Mesenchymal stem cell (in vitro differentiated cells and primary cell): ENCODE measurements at regions not wholly inside any gene's neighbourhood (a gene's known extent, or its start where the extent isn't known, plus 50 kb on each side); places are given as distances from the start of the nearest gene placed in this dataset.
"Not testable (repeated sequence)": the region's sequence is repeated elsewhere in the genome, so short reads cannot be mapped to it uniquely, and the experiment has no call there.

Source experiments
- DNase-seq: peaks from one replicate; pipeline ENCODE4 v3.0.0-alpha.2; 2013
- H2AFZ ChIP-seq: one replicate; pipeline ENCODE4 v1.6.1; 2013; ENCODE audit warnings: low read depth, mild to moderate bottlenecking, control low read depth, inconsistent platforms, low read length, moderate library complexity
- H2AK5ac ChIP-seq: 2 replicates; pipeline ENCODE4 v1.6.1; 2013; ENCODE audit warnings: low read length, moderate library complexity, mild to moderate bottlenecking, inconsistent platforms; ENCODE audit not compliant: severe bottlenecking
- H2BK120ac ChIP-seq: one replicate; pipeline ENCODE4 v1.6.1; 2013; ENCODE audit warnings: low read depth, mild to moderate bottlenecking, inconsistent platforms, low read length, moderate library complexity
- H2BK12ac ChIP-seq, 2 experiments: one replicate each; pipeline ENCODE4 v1.6.1; 2013; ENCODE audit warnings: inconsistent platforms in 2 of 2, low read length in 2 of 2, mild to moderate bottlenecking in 2 of 2, moderate library complexity in 2 of 2, control low read depth in 1 of 2
- H2BK15ac ChIP-seq: one replicate; pipeline ENCODE4 v1.6.1; 2013; ENCODE audit warnings: mild to moderate bottlenecking, low read depth, inconsistent platforms; ENCODE audit not compliant: poor library complexity, severe bottlenecking
- H2BK5ac ChIP-seq: 2 replicates; pipeline ENCODE4 v1.6.1; 2013; ENCODE audit warnings: low read depth, mild to moderate bottlenecking, low read length, control low read depth, inconsistent platforms; ENCODE audit not compliant: poor library complexity, severe bottlenecking
- H3K14ac ChIP-seq, 2 experiments: one replicate each; pipeline ENCODE4 v1.6.1; 2013; ENCODE audit warnings: inconsistent platforms in 2 of 2, low read length in 2 of 2, control low read depth in 1 of 2, mild to moderate bottlenecking in 1 of 2, moderate library complexity in 1 of 2
- H3K18ac ChIP-seq, 2 experiments: one replicate each; pipeline ENCODE4 v1.6.1; 2013; ENCODE audit warnings: inconsistent platforms in 2 of 2, low read length in 2 of 2, control low read depth in 1 of 2, low read depth in 1 of 2, mild to moderate bottlenecking in 1 of 2
- H3K23ac ChIP-seq, 2 experiments: one replicate each; pipeline ENCODE4 v1.6.1; 2013; ENCODE audit warnings: inconsistent platforms in 2 of 2, low read length in 2 of 2, mild to moderate bottlenecking in 2 of 2, moderate library complexity in 2 of 2, control low read depth in 1 of 2
- H3K27ac ChIP-seq: 2 replicates; pipeline ENCODE4 v1.5.1; 2013; ENCODE audit warnings: mild to moderate bottlenecking, moderate library complexity, low read length, control low read depth, inconsistent platforms; ENCODE audit not compliant: poor library complexity, severe bottlenecking
- H3K27me3 ChIP-seq, 2 experiments: 2 replicates each; pipeline versions ENCODE4 v1.6.1 to v1.7.0; 2013; ENCODE audit warnings: low read length in 2 of 2, mild to moderate bottlenecking in 2 of 2, moderate library complexity in 2 of 2, control low read depth in 1 of 2, inconsistent platforms in 1 of 2; ENCODE audit not compliant: control insufficient read depth in 1 of 2, insufficient read depth in 1 of 2
- H3K36me3 ChIP-seq, 2 experiments: 2 replicates each; pipeline versions ENCODE4 v1.6.1 to v1.7.0; 2013; ENCODE audit warnings: low read length in 2 of 2, control low read depth in 1 of 2, inconsistent platforms in 1 of 2, low read depth in 1 of 2, mild to moderate bottlenecking in 1 of 2; ENCODE audit not compliant: insufficient read depth in 2 of 2, control insufficient read depth in 1 of 2
- H3K4ac ChIP-seq, 2 experiments: one replicate each; pipeline ENCODE4 v1.6.1; 2013; ENCODE audit warnings: inconsistent platforms in 2 of 2, low read length in 2 of 2, mild to moderate bottlenecking in 2 of 2, moderate library complexity in 2 of 2, control low read depth in 1 of 2, low read depth in 1 of 2
- H3K4me1 ChIP-seq: 2 replicates; pipeline ENCODE4 v1.6.1; 2013; ENCODE audit warnings: low read depth, low read length, control low read depth; ENCODE audit not compliant: control insufficient read depth, insufficient read depth
- H3K4me2 ChIP-seq: 2 replicates; pipeline ENCODE4 v1.6.1; 2013; ENCODE audit warnings: low read length, mild to moderate bottlenecking, inconsistent platforms; ENCODE audit not compliant: poor library complexity, severe bottlenecking
- H3K4me3 ChIP-seq, 2 experiments: 2 replicates each; pipeline versions ENCODE4 v1.5.1 to v1.7.0; 2013; ENCODE audit warnings: low read length in 2 of 2, mild to moderate bottlenecking in 2 of 2, control low read depth in 1 of 2, low read depth in 1 of 2; ENCODE audit not compliant: insufficient read depth in 1 of 2
- H3K79me1 ChIP-seq: replicated peaks from 2 replicates; pipeline ENCODE4 v1.6.1; 2013; ENCODE audit warnings: mild to moderate bottlenecking, control low read depth, low read length, inconsistent platforms; ENCODE audit not compliant: poor library complexity, severe bottlenecking
- H3K9ac ChIP-seq: 2 replicates; pipeline ENCODE4 v1.7.0; 2013; ENCODE audit warnings: mild to moderate bottlenecking, low read length, moderate library complexity
- H3K9me3 ChIP-seq: 2 replicates; pipeline ENCODE4 v1.7.0; 2013; ENCODE audit warnings: mild to moderate bottlenecking, low read length; ENCODE audit not compliant: control insufficient read depth
- H4K8ac ChIP-seq: one replicate; pipeline ENCODE4 v1.6.1; 2013; ENCODE audit warnings: inconsistent platforms, mild to moderate bottlenecking, low read length, moderate library complexity
- H4K91ac ChIP-seq: one replicate; pipeline ENCODE4 v1.6.1; 2013; ENCODE audit warnings: mild to moderate bottlenecking, low read length, inconsistent platforms
- WGBS: methylation state at CpG from one replicate; pipeline ENCODE4 v1.1.7; 2013; ENCODE audit warnings: mixed read lengths; 5-methylcytosine and 5-hydroxymethylcytosine counted together

- not testable (repeated sequence) for H3K4me3 ChIP-seq, H2BK5ac ChIP-seq, H3K18ac ChIP-seq, H3K27ac ChIP-seq, H3K4ac ChIP-seq, H3K14ac ChIP-seq, H3K36me3 ChIP-seq, H2AFZ ChIP-seq, H3K79me1 ChIP-seq, H4K91ac ChIP-seq, H3K23ac ChIP-seq, H2BK120ac ChIP-seq, H3K9ac ChIP-seq, DNase-seq, H2BK15ac ChIP-seq, H3K4me2 ChIP-seq, H3K9me3 ChIP-seq, H2BK12ac ChIP-seq, H3K4me1 ChIP-seq, H4K8ac ChIP-seq, H2AK5ac ChIP-seq, H3K27me3 ChIP-seq
- no CpG with 5 or more reads among the region's 4 CpGs for WGBS
These were observed 81.7 kb upstream of the PDE1A start for GRCh38 chr2:182508583-182508982.

GRCh38 chr2:182509216-182509615 lies 82.4 kb upstream of the PDE1A start:
- no peak overlapping the region for H4K8ac ChIP-seq
- H2BK120ac ChIP-seq, result no peak overlapping the region
- H3K4ac ChIP-seq, result no peak overlapping the region
- H3K4me2 ChIP-seq, result no peak overlapping the region
- H3K27me3 ChIP-seq, result no peaks in the 10 kb centered on the region
- 64% methylated on average over 3 of the region's 3 CpGs for WGBS
- H3K4me3 ChIP-seq, result no peak overlapping the region
- H2AK5ac ChIP-seq, result no peak overlapping the region
- H3K23ac ChIP-seq, result no peak overlapping the region
- H3K9ac ChIP-seq, result no peak overlapping the region
- no peak overlapping the region for H2BK15ac ChIP-seq
- H2BK12ac ChIP-seq, result no peak overlapping the region
- H4K91ac ChIP-seq, result no peak overlapping the region
- H3K14ac ChIP-seq, result no peak overlapping the region
- peaks cover 1% of the 10 kb centered on the region for H3K9me3 ChIP-seq
- H3K27ac ChIP-seq, result no peak overlapping the region
- no peak overlapping the region for H2BK5ac ChIP-seq
- no peak overlapping the region for H2AFZ ChIP-seq
- no peak for DNase-seq
- no peaks in the 10 kb centered on the region for H3K79me1 ChIP-seq
- H3K36me3 ChIP-seq, result no peaks in the 10 kb centered on the region
- no peak overlapping the region for H3K18ac ChIP-seq
- no peaks in the 10 kb centered on the region for H3K4me1 ChIP-seq

- Histone ChIP-seq H3K9ac (peak overlapping the region; percentile 61), H2AFZ (no peak overlapping the region), H4K91ac (no peak overlapping the region), H3K27me3 (no peaks in the 10 kb centered on the region), H2BK15ac (no peak overlapping the region), H3K18ac (no peak overlapping the region), H3K27ac (peak overlapping the region; percentile 73), H3K4me2 (peak overlapping the region; percentile 17), H3K79me1 (no peaks in the 10 kb centered on the region), H3K9me3 (no peaks in the 10 kb centered on the region), H2BK12ac (no peak overlapping the region), H3K14ac (no peak overlapping the region), H3K4ac (no peak overlapping the region), H3K4me3 (peak overlapping the region in 1 of 2 experiments; percentile 68), H2BK5ac (no peak overlapping the region), H2BK120ac (no peak overlapping the region), H3K36me3 (no peaks in the 10 kb centered on the region), H3K4me1 (no peaks in the 10 kb centered on the region), H4K8ac (no peak overlapping the region), H2AK5ac (no peak overlapping the region), H3K23ac (no peak overlapping the region)
- WGBS, result 96% methylated on average over 4 of the region's 9 CpGs
- DNase-seq, result no peak
These were observed 94.9 kb upstream of the PDE1A start for GRCh38 chr2:182521453-182522404.

GRCh38 chr2:182522405-182522896 lies 95.6 kb upstream of the PDE1A start:
- H4K91ac ChIP-seq, result no peak overlapping the region
- H3K4ac ChIP-seq, result no peak overlapping the region
- WGBS, result 9% methylated on average over 2 of the region's 6 CpGs
- peaks cover 2% of the 10 kb centered on the region for H3K4me1 ChIP-seq
- peak overlapping the region; percentile 17 for H3K4me2 ChIP-seq
- no peaks in the 10 kb centered on the region for H3K79me1 ChIP-seq
- H3K36me3 ChIP-seq, result no peaks in the 10 kb centered on the region
- H3K18ac ChIP-seq, result peak overlapping the region in 1 of 2 experiments; percentile 18
- no peak overlapping the region for H4K8ac ChIP-seq
- H2BK120ac ChIP-seq, result no peak overlapping the region
- no peak overlapping the region for H2AK5ac ChIP-seq
- no peak overlapping the region for H3K23ac ChIP-seq
- peak; percentile 30 for DNase-seq
- H3K27ac ChIP-seq, result peak overlapping the region; percentile 73
- no peaks in the 10 kb centered on the region for H3K27me3 ChIP-seq
- H2BK12ac ChIP-seq, result peak overlapping the region in 1 of 2 experiments; percentile 15
- no peaks in the 10 kb centered on the region for H3K9me3 ChIP-seq
- H3K9ac ChIP-seq, result peak overlapping the region; percentile 61
- no peak overlapping the region for H2BK15ac ChIP-seq
- H3K4me3 ChIP-seq, result peak overlapping the region in 1 of 2 experiments; percentile 68
- no peak overlapping the region for H2BK5ac ChIP-seq
- H3K14ac ChIP-seq, result no peak overlapping the region
- H2AFZ ChIP-seq, result no peak overlapping the region
